Memory B cell (primary cell): ENCODE measurements at regions not wholly inside any gene's neighbourhood (a gene's known extent, or its start where the extent isn't known, plus 50 kb on each side); places are given as distances from the start of the nearest gene placed in this dataset.
"Not testable (repeated sequence)": the region's sequence is repeated elsewhere in the genome, so short reads cannot be mapped to it uniquely, and the experiment has no call there.

Experiments
- ATAC-seq: fragments of 150-1000 bp; cut with Tn5 transposase; 2 replicates; pipeline ENCODE4 v1.10.0; 2021; ENCODE audit warnings: low read depth, mild to moderate bottlenecking, moderate library complexity
- DNase-seq, 2 donors: peaks; one replicate each; pipeline ENCODE4 v3.0.0; 2022; ENCODE audit warnings: low spot score in 2 of 2
- H3K27ac Mint-ChIP-seq: one replicate; pipeline ENCODE4 v1.8.0; 2022; ENCODE audit warnings: mild to moderate bottlenecking, moderate library complexity, mixed read lengths
- H3K27me3 Mint-ChIP-seq: one replicate; pipeline ENCODE4 v1.8.0; 2022; ENCODE audit warnings: mixed read lengths
- H3K36me3 Mint-ChIP-seq: one replicate; pipeline ENCODE4 v1.8.0; 2022; ENCODE audit warnings: mild to moderate bottlenecking, mixed read lengths
- H3K4me1 Mint-ChIP-seq: one replicate; pipeline ENCODE4 v1.8.0; 2022; ENCODE audit warnings: mixed read lengths
- H3K4me3 Mint-ChIP-seq: one replicate; pipeline ENCODE4 v1.8.0; 2022; ENCODE audit warnings: mild to moderate bottlenecking, moderate library complexity, mixed read lengths
- H3K9me3 Mint-ChIP-seq: one replicate; pipeline ENCODE4 v1.8.0; 2022; ENCODE audit warnings: mixed read lengths

DNA sequence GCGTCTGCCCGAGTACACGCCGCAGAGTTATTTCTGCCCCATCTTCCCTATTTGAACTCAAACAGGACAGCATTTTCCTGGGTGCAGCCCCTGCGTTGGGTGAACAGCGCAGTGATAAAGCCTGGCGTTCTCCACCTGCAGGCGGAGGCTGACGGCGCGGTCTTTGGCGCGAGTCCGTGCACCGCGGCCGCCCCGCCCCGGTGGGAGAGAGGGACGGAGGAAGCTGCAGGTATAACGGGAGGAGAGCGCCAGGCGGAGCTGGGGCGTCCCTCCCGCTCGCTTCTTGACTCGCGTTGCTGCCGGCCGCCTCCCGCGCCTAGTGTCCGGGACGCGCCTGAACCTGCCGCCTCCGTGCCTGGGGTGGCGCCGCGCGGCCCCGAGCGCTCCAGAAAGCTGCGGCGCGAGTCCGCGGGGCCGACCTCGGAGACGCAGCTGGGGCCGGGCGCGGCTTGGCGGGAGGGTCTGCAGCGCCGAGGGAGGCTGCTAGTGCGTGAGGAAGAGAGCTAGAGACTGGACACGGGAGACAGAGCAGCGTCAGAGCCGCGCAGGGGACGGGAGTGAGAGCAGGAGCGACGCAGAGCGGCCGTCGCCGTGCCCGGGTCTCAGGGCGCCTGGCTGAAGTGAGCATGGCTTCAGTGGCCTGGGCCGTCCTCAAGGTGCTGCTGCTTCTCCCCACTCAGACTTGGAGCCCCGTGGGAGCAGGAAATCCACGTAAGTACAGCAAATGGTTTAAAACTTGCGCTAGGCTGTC is 140.7 kb downstream of the SPATA31A7 start:
- peak in 1 of 2 donors; percentile 9 for DNase-seq
- H3K4me1 Mint-ChIP-seq, H3K9me3 Mint-ChIP-seq, ATAC-seq, H3K27me3 Mint-ChIP-seq, H3K27ac Mint-ChIP-seq, H3K36me3 Mint-ChIP-seq: not testable (repeated sequence)
- H3K4me3 Mint-ChIP-seq, result peak overlapping the region; percentile 53

DNA sequence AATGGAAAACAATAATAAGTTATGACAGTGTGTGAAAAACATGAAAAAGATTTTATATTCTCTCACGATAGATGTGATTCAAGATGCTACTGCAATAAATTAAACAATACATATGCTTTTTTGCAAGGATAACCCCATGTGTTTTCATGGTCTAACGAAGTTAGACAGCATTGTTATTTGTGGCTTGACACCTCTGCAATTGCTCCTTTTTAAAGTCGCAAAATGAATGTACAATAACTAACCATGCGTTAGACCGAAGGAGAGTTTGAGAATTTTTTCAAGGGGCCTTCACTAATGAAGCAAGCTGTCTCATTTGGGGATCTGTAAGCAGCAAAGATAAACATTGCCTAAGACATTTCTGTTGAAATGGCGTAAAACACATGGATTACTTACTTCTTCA is 167.1 kb downstream of the SPATA31A7 start:
- H3K4me3 Mint-ChIP-seq, H3K27me3 Mint-ChIP-seq, H3K27ac Mint-ChIP-seq, DNase-seq, ATAC-seq, H3K36me3 Mint-ChIP-seq, H3K9me3 Mint-ChIP-seq, H3K4me1 Mint-ChIP-seq: not testable (repeated sequence)

DNA sequence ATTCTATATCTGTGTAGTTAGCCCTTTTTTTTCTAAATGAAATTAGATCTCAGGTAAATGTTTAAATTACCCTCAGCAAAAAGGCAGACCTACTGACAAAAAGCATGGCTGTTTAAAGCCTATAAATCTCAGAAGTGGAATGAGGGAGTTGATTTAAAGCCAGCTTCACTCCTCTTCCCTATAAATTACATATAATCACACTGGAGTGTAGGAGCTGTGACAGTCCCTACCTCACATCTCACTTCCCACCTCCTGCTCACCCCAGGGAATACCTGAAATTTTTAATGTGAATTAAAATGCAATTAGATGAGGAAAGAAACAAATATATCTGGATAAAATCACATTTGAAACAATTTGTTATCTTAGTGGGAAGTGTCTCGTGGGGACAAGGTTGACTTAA is 184.6 kb downstream of the SPATA31A7 start:
- not testable (repeated sequence) for H3K4me3 Mint-ChIP-seq, H3K27me3 Mint-ChIP-seq, H3K36me3 Mint-ChIP-seq, H3K27ac Mint-ChIP-seq, H3K4me1 Mint-ChIP-seq, DNase-seq, H3K9me3 Mint-ChIP-seq, ATAC-seq

DNA sequence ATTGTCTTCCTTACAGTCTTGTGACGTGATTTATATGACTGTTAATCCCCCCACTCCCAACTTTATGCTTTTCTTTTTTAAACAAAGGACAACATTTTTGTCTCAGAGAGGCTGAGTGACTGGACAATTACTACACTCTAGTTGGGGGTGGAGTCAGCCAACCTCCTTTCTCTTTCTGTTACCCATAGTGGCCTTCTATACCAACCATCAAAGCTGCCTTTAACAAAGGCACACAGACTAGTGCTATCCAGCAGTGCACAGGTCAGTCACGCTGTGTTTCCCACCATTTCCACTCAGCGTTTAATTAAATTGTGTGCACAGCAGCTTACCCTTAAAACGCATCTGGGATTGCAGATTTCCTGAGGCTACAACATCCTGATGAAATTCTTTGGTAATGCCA is 186.3 kb downstream of the SPATA31A7 start:
- not testable (repeated sequence) for H3K27me3 Mint-ChIP-seq, DNase-seq, H3K4me1 Mint-ChIP-seq, H3K36me3 Mint-ChIP-seq, H3K27ac Mint-ChIP-seq, H3K9me3 Mint-ChIP-seq, ATAC-seq, H3K4me3 Mint-ChIP-seq

DNA sequence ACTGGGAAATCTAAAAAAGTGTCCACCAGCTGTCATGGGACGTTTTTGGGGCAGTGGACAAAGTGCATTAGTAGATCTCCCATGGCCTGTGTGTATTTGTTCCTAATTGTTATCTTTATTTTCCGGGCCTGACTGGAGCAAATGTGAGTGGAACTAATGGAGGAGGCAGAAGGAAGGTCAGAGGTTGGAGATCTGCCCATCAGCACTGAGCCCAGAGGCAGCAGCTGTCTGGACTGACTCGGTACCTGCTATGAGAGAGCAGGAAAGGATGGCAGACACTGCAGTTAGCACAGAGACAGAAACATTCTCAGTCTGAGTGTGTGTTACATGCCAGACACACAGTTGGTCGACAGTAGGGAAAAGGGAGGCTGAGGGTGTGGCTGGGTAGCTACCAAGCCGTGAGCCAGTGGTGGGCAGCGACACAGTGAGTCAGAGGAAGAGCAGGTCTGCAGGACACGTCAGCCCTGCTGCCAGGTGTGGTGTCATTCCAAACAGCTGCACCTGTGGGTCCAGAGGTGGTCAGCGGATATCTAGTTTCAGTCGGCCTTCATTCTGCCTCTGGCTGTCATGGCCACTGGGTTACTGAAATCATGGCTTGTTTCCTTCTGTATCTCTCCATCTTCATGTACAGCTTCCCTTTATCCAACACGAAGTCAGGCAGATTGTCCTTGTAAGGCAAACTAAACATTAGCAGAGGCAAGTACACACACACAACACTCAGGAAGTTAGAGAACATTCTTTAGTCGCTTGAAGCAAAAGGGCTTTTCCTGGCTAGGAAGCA is 196.4 kb downstream of the SPATA31A7 start:
- not testable (repeated sequence) for H3K9me3 Mint-ChIP-seq, DNase-seq, H3K36me3 Mint-ChIP-seq, H3K27me3 Mint-ChIP-seq, ATAC-seq, H3K4me1 Mint-ChIP-seq, H3K27ac Mint-ChIP-seq, H3K4me3 Mint-ChIP-seq

DNA sequence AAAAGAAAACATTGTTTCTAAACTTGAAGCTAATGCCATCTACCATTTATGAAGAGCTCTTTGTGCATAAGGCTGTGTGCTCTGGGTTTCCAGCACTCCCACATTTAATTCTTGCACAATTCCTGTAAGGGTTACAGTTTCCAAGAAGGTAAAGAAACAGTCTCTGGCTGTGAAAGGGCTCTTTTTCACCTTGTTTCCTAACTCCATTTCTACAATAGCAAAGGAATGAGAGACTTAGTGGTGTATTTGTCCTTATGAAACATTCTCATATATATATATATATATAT is 196.9 kb downstream of the SPATA31A7 start:
- not testable (repeated sequence) for H3K27ac Mint-ChIP-seq, H3K9me3 Mint-ChIP-seq, H3K4me3 Mint-ChIP-seq, H3K36me3 Mint-ChIP-seq, H3K4me1 Mint-ChIP-seq, DNase-seq, ATAC-seq, H3K27me3 Mint-ChIP-seq

DNA sequence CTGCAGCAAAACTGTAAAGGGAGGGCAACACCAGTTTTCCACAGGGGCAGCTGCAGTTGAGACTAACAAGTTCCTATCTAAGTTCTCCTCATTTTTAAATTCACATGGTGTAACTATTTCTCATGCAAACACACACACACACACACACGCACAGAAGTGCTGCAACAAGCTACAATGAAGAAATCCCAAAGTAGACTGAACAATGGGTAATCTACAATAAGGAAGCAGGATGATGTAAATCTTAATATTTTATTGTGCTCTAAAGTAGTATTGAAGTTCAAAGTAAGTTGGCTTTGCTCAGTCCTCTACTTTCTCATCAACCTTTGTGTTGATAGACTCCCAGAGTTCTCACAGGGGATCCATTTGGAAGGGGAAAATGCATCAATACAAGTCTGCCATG is 212.9 kb downstream of the SPATA31A7 start:
- H3K9me3 Mint-ChIP-seq, ATAC-seq, DNase-seq, H3K27ac Mint-ChIP-seq, H3K4me3 Mint-ChIP-seq, H3K36me3 Mint-ChIP-seq, H3K4me1 Mint-ChIP-seq, H3K27me3 Mint-ChIP-seq: not testable (repeated sequence)

DNA sequence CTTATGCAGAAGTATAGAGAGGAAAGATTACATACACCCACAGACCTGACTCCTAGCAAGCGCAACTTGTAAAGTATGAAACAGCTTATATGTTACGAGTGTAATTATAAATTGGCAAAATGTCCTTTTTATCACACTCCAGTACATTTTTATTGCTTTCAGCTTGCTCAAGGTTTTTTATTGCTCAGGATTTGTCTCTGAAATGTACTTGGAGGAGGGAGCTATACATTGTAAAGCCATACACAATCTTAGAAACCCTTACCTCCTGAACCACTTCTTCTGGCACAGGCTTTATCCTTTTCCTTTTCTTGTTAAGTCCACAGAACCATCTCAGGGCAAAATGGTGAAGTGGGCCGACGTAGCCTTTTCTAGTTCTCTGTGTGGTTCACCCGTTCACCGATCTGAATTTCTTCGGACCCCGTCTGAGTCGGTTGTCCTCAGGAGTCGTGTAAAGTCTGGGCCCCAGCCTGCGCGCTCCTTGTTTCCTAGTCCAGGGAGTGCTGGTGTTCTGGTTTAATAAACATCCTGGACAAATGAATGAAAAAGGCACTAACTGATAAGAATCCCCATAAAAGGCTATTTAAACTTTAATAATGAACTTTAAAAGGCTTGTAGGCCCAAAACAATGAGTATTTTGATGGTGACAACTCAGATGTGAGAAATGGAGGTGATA is 222.2 kb downstream of the SPATA31A7 start:
- not testable (repeated sequence) for H3K4me3 Mint-ChIP-seq, ATAC-seq, H3K27ac Mint-ChIP-seq, H3K36me3 Mint-ChIP-seq, DNase-seq, H3K27me3 Mint-ChIP-seq, H3K4me1 Mint-ChIP-seq, H3K9me3 Mint-ChIP-seq

DNA sequence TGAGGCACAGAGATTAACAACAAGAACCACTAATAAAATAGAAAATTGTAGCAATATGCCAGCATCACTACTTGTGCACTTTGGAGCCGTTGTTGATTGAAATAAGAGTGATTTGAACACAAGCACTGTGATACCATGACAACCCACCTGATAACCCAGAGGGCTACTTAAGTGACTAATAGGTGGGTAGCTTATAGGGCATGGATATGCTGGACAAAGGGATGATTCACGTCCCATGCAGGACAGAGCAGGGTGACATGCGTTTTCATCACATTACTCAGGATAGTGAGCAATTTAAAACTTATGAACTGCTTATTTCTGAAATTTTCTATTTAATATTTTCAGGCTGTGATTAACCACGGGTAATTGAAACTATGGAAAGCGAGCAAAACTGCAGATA is 222.9 kb downstream of the SPATA31A7 start:
- H3K4me1 Mint-ChIP-seq, H3K27me3 Mint-ChIP-seq, H3K9me3 Mint-ChIP-seq, H3K36me3 Mint-ChIP-seq, DNase-seq, H3K27ac Mint-ChIP-seq, H3K4me3 Mint-ChIP-seq, ATAC-seq: not testable (repeated sequence)

DNA sequence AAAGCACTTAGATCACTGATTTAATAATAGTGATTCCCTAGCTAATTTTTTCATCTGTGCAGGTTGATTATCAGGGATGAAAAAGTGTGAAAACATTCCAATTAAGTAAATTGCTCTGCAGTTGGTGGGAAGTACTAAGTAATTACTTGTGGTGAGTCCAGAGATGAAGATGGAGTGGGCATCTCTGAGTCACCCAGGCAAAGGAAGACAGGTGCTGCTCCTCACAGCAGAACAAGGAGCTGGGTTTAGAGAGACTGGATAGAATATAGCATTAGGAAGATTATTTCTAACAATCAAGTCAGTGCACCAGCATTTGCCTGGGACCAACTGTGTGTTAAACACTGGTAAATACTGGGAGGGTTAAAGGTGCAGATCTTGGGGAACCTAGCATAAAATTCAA is 228.3 kb downstream of the SPATA31A7 start:
- not testable (repeated sequence) for H3K27me3 Mint-ChIP-seq, DNase-seq, H3K4me1 Mint-ChIP-seq, H3K4me3 Mint-ChIP-seq, H3K9me3 Mint-ChIP-seq, ATAC-seq, H3K27ac Mint-ChIP-seq, H3K36me3 Mint-ChIP-seq

DNA sequence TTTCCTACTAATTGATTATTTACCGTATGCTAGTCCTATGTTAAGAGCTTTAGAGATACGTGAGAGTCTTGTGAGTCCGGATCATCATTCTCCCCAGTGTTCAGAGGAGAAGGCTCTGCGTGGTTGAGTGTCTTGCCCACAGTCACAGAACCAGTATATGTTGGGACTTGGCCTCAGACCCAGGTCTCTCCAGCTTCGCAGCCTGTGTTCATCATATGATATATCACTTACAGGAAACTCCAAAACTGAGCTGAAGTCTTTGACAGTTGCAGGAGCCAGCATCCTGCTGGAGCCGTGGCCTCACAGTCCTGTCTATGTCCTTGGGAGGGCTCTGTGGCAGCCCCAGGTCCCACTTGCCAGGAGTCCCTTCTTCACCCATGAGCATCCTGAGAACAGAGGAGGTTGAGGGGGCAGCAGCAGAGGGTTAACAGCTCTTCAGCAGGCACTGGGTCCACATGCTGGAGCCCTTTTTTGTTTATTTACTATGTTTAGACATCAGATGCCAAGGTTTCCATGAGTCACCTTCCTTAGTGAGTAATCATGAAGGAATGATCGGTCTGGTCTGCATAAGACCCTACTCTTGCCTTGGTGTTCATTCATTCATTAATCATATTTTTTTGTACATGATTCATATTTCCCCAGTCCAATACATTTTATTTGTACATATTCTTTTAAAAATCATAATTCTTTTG is 230.6 kb downstream of the SPATA31A7 start:
- H3K27me3 Mint-ChIP-seq, H3K4me3 Mint-ChIP-seq, H3K9me3 Mint-ChIP-seq, DNase-seq, H3K4me1 Mint-ChIP-seq, H3K27ac Mint-ChIP-seq, H3K36me3 Mint-ChIP-seq, ATAC-seq: not testable (repeated sequence)

DNA sequence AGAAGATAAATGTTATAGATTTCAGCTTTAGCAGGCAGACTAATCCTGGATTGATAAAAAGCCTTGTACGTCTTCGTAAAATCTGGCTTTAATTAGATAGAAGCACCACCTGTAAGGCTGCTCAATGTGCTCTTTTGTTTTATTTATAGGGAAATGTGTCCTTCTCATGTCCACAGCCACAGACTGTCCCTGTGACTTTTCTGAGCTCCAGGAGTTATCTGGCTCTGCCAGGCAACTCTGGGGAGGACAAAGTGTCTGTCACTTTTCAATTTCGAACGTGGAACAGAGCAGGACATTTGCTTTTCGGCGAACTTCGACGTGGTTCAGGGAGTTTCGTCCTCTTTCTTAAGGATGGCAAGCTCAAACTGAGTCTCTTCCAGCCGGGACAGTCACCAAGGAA is 257.4 kb downstream of the SPATA31A7 start:
- not testable (repeated sequence) for ATAC-seq, DNase-seq, H3K36me3 Mint-ChIP-seq, H3K4me3 Mint-ChIP-seq, H3K9me3 Mint-ChIP-seq, H3K27ac Mint-ChIP-seq, H3K4me1 Mint-ChIP-seq, H3K27me3 Mint-ChIP-seq

DNA sequence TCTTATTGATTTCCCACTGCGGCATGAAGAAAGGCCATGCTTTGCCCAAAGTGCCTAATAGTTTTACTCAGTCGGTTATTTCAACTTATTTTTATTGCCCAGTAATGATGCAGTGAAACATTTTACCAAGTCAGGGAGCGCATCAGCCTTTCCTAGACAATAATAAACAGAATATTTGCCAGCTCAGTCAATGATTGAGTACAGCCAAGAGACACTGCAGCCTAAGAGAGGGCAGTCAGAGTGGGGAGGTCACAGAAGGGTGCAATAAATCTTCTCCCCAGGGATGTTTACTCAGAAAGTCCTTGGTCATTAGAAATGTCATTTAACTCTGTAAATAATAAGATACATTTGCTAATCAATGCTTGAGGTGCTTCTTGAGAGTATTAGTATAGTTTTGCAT is 271.0 kb downstream of the SPATA31A7 start:
- H3K9me3 Mint-ChIP-seq, H3K4me3 Mint-ChIP-seq, ATAC-seq, H3K36me3 Mint-ChIP-seq, H3K27ac Mint-ChIP-seq, DNase-seq, H3K4me1 Mint-ChIP-seq, H3K27me3 Mint-ChIP-seq: not testable (repeated sequence)
